ENCODE measurements at regions not wholly inside any gene's neighbourhood (a gene's known extent, or its start where the extent isn't known, plus 50 kb on each side); places are given as distances from the start of the nearest gene placed in this dataset.

DNA sequence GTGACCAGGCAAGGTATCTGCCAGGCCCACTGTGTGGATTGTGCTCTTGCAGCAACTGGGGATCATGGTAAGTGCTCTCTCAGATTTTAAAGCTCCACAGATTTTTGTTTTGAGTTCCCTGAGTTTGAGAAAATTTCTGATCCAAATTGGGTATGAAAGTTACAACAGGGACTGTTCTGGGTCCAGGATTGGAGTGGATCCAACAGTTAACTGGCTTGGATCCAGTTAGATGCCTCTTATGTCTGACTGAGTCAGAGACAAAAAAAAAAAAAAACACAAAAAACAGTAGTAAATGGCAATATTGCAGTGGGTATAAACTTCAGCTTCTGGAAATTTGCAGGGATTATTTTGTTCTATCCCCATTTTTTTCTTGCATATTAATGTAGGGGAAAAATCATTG, 598.8 kb downstream of the C12orf50 start:
- TF ChIP-seq, protein P1, sequence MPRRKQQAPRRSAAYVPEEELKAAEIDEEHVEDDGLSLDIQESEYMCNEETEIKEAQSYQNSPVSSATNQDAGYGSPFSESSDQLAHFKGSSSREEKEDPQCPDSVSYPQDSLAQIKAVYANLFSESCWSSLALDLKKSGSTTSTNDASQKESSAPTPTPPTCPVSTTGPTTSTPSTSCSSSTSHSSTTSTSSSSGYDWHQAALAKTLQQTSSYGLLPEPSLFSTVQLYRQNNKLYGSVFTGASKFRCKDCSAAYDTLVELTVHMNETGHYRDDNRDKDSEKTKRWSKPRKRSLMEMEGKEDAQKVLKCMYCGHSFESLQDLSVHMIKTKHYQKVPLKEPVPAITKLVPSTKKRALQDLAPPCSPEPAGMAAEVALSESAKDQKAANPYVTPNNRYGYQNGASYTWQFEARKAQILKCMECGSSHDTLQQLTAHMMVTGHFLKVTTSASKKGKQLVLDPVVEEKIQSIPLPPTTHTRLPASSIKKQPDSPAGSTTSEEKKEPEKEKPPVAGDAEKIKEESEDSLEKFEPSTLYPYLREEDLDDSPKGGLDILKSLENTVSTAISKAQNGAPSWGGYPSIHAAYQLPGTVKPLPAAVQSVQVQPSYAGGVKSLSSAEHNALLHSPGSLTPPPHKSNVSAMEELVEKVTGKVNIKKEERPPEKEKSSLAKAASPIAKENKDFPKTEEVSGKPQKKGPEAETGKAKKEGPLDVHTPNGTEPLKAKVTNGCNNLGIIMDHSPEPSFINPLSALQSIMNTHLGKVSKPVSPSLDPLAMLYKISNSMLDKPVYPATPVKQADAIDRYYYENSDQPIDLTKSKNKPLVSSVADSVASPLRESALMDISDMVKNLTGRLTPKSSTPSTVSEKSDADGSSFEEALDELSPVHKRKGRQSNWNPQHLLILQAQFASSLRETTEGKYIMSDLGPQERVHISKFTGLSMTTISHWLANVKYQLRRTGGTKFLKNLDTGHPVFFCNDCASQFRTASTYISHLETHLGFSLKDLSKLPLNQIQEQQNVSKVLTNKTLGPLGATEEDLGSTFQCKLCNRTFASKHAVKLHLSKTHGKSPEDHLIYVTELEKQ (tag by site-specific recombination; IDR thresholded peaks at IDR 0.05; ENCODE audit: borderline replicate concordance), result no peak
- TF ChIP-seq ZNF341 (tag by site-specific recombination; IDR thresholded peaks at IDR 0.05; ENCODE audit: low read depth) (no peak), ZEB2 (tag by site-specific recombination; IDR thresholded peaks at IDR 0.05) (no peak), ZNF580 (tag by site-specific recombination; IDR thresholded peaks at IDR 0.05) (no peak), GLIS2 (tag by site-specific recombination; IDR thresholded peaks at IDR 0.05) (no peak)
- TF ChIP-seq, protein P2, sequence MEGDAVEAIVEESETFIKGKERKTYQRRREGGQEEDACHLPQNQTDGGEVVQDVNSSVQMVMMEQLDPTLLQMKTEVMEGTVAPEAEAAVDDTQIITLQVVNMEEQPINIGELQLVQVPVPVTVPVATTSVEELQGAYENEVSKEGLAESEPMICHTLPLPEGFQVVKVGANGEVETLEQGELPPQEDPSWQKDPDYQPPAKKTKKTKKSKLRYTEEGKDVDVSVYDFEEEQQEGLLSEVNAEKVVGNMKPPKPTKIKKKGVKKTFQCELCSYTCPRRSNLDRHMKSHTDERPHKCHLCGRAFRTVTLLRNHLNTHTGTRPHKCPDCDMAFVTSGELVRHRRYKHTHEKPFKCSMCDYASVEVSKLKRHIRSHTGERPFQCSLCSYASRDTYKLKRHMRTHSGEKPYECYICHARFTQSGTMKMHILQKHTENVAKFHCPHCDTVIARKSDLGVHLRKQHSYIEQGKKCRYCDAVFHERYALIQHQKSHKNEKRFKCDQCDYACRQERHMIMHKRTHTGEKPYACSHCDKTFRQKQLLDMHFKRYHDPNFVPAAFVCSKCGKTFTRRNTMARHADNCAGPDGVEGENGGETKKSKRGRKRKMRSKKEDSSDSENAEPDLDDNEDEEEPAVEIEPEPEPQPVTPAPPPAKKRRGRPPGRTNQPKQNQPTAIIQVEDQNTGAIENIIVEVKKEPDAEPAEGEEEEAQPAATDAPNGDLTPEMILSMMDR (tag by site-specific recombination; IDR thresholded peaks at IDR 0.05), result no peak
- TF ChIP-seq, protein P3, sequence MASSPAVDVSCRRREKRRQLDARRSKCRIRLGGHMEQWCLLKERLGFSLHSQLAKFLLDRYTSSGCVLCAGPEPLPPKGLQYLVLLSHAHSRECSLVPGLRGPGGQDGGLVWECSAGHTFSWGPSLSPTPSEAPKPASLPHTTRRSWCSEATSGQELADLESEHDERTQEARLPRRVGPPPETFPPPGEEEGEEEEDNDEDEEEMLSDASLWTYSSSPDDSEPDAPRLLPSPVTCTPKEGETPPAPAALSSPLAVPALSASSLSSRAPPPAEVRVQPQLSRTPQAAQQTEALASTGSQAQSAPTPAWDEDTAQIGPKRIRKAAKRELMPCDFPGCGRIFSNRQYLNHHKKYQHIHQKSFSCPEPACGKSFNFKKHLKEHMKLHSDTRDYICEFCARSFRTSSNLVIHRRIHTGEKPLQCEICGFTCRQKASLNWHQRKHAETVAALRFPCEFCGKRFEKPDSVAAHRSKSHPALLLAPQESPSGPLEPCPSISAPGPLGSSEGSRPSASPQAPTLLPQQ (tag by site-specific recombination; IDR thresholded peaks at IDR 0.05), result no peak
- TF ChIP-seq, protein P4, sequence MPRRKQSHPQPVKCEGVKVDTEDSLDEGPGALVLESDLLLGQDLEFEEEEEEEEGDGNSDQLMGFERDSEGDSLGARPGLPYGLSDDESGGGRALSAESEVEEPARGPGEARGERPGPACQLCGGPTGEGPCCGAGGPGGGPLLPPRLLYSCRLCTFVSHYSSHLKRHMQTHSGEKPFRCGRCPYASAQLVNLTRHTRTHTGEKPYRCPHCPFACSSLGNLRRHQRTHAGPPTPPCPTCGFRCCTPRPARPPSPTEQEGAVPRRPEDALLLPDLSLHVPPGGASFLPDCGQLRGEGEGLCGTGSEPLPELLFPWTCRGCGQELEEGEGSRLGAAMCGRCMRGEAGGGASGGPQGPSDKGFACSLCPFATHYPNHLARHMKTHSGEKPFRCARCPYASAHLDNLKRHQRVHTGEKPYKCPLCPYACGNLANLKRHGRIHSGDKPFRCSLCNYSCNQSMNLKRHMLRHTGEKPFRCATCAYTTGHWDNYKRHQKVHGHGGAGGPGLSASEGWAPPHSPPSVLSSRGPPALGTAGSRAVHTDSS (tag by site-specific recombination; IDR thresholded peaks at IDR 0.05), result no peak
